ENCODE measurements at regions not wholly inside any gene's neighbourhood (a gene's known extent, or its start where the extent isn't known, plus 50 kb on each side); places are given as distances from the start of the nearest gene placed in this dataset.

DNA sequence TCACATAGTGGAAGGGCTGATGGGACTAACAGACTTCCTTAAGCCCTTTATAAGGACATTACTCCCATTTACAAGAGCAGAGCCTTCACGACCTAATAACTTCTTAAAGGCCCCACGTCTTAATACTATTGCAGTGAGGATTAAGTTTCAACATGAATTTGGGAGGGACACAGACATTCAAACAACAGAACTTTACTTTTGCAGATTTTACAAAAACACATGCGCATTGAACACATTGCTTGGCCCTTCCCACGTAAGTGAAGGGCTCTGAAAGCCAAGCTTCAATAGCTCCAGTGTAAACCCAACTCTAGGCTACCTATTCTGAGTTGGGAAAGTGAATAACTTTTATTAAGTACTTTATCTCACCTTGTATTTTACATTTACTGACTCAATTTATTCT is 53.8 kb upstream of the DNAH5 start:
- TF ChIP-seq, protein P1, sequence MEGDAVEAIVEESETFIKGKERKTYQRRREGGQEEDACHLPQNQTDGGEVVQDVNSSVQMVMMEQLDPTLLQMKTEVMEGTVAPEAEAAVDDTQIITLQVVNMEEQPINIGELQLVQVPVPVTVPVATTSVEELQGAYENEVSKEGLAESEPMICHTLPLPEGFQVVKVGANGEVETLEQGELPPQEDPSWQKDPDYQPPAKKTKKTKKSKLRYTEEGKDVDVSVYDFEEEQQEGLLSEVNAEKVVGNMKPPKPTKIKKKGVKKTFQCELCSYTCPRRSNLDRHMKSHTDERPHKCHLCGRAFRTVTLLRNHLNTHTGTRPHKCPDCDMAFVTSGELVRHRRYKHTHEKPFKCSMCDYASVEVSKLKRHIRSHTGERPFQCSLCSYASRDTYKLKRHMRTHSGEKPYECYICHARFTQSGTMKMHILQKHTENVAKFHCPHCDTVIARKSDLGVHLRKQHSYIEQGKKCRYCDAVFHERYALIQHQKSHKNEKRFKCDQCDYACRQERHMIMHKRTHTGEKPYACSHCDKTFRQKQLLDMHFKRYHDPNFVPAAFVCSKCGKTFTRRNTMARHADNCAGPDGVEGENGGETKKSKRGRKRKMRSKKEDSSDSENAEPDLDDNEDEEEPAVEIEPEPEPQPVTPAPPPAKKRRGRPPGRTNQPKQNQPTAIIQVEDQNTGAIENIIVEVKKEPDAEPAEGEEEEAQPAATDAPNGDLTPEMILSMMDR (IDR thresholded peaks at IDR 0.05) = no peak
- no peak for TF ChIP-seq POLR2A (IDR thresholded peaks at IDR 0.05)
- WGBS (ENCODE audit: insufficient coverage, low coverage, low lambda C conversion rate, missing lambda C conversion rate) = 43% methylated on average over 4 of the region's 4 CpGs
- Histone ChIP-seq H3K27ac (no peak overlapping the region), H3K36me3 (no peaks in the 10 kb centered on the region), H3K4me3 (no peak overlapping the region), H3K27me3 (no peaks in the 10 kb centered on the region), H3K9me3 (no peaks in the 10 kb centered on the region), H3K4me1 (no peaks in the 10 kb centered on the region)
- no peak for DNase-seq
- intact Hi-C loops (cut with DNase I) = no loop called here
- no peak for ATAC-seq

DNA sequence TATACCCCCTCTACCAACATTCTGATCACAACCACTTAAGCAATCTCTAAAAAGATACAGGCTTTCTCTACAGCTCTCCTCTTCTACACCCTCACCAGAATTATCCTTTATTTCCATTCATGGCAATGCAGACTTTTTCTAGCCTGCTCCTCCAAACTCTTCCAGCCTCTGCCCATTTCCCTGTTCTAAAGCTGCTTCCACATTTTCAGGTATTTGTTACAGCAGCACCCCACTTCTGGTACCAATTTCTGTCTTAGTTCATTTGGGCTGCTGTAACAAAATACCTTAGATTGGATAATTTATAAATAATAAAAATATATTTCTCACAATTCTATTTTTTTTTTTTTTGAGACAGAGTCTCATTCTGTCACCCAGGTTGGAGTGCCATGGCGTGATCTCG is 53.0 kb upstream of the DNAH5 start:
- H3K9me3 ChIP-seq = no peaks in the 10 kb centered on the region
- ATAC-seq (no peak), DNase-seq (no peak)
- no peaks in the 10 kb centered on the region for H3K27me3 ChIP-seq
- 96% methylated on average over 2 of the region's 2 CpGs for WGBS (ENCODE audit: insufficient coverage, low coverage, low lambda C conversion rate, missing lambda C conversion rate)
- TF ChIP-seq POLR2A (IDR thresholded peaks at IDR 0.05) = no peak
- TF ChIP-seq, protein P1 (IDR thresholded peaks at IDR 0.05) = no peak
- H3K4me3 ChIP-seq = no peak overlapping the region
- H3K27ac ChIP-seq = no peak overlapping the region
- H3K4me1 ChIP-seq = no peaks in the 10 kb centered on the region
- no peaks in the 10 kb centered on the region for H3K36me3 ChIP-seq
- intact Hi-C loops (cut with DNase I) = no loop called here

DNA sequence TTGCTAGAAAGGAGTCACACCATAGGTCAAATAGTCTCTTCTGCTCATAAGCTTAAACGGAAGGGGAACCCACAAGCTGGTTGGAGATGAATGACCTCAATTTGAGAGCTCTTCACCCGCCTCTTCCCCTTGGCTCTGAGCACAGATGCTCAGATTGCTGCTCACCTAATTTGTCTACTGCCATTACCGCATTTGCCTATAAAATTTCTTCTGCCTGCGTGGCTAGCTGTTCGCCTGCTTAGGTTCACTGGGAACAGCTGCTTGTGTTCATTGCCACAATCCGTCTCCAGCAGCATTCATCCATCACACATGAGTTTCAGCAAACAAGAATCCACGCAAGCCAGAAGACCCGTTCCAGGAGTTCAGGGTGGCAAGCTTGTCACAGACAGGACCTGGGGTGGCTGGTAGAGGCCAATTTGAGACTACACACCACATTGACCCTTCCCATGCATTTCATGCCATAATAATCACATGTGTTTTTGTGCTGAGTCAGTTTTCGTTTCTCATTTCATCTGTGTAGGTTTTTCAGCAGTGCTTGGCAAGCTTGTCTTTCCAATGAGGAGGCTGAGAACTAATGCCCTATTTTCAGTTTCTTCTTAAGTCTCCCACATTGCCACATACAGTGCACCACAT is 50.2 kb upstream of the DNAH5 start:
- TF ChIP-seq POLR2A (IDR thresholded peaks at IDR 0.05) = no peak
- TF ChIP-seq, protein P1 (IDR thresholded peaks at IDR 0.05) = no peak
- WGBS (ENCODE audit: insufficient coverage, low coverage, low lambda C conversion rate, missing lambda C conversion rate) = 71% methylated on average over 8 of the region's 9 CpGs
- no peaks in the 10 kb centered on the region for H3K9me3 ChIP-seq
- ATAC-seq (no peak), DNase-seq (no peak)
- no peak overlapping the region for H3K4me3 ChIP-seq
- no peaks in the 10 kb centered on the region for H3K27me3 ChIP-seq
- intact Hi-C loops (cut with DNase I) = no loop called here
- H3K4me1 ChIP-seq = no peaks in the 10 kb centered on the region
- no peaks in the 10 kb centered on the region for H3K36me3 ChIP-seq
- no peak overlapping the region for H3K27ac ChIP-seq

Measured in right lobe of liver (tissue), 6 donors.